Neural progenitor cell (in vitro differentiated cells): ENCODE measurements at regions not wholly inside any gene's neighbourhood (a gene's known extent, or its start where the extent isn't known, plus 50 kb on each side); places are given as distances from the start of the nearest gene placed in this dataset.

Experiments
- DNase-seq: peaks from one replicate; pipeline ENCODE4 v3.0.0-alpha.2; 2016; ENCODE audit warnings: low spot score
- H2AFZ ChIP-seq: fragments of 200-600 bp; sonication (generic); replicated peaks from 2 replicates; pipeline ENCODE4 v1.6.1; 2016; ENCODE audit warnings: antibody characterized with exemption
- H3F3A ChIP-seq: fragments of 200-600 bp; sonication (generic); 2 replicates; pipeline ENCODE4 v1.6.1; 2016; ENCODE audit warnings: antibody characterized with exemption, low read depth
- H3K27ac ChIP-seq: fragments of 200-600 bp; sonication (generic); 2 replicates; pipeline ENCODE4 v1.5.1; 2016; ENCODE audit warnings: mild to moderate bottlenecking
- H3K27me3 ChIP-seq: fragments of 200-600 bp; sonication (generic); 2 replicates; pipeline ENCODE4 v1.6.1; 2016; ENCODE audit warnings: mild to moderate bottlenecking, moderate library complexity
- H3K36me3 ChIP-seq: fragments of 200-600 bp; sonication (generic); 2 replicates; pipeline ENCODE4 v1.5.1; 2016
- H3K4me1 ChIP-seq: fragments of 200-600 bp; sonication (generic); 2 replicates; pipeline ENCODE4 v1.6.1; 2016; ENCODE audit warnings: mixed run types
- H3K4me2 ChIP-seq: fragments of 200-600 bp; sonication (generic); 2 replicates; pipeline ENCODE4 v1.6.1; 2016
- H3K4me3 ChIP-seq: fragments of 200-600 bp; sonication (generic); 2 replicates; pipeline ENCODE4 v1.5.1; 2016
- H3K79me2 ChIP-seq: fragments of 200-600 bp; sonication (generic); 2 replicates; pipeline ENCODE4 v1.6.1; 2016; ENCODE audit warnings: low read depth
- H3K9ac ChIP-seq: fragments of 200-600 bp; sonication (generic); 2 replicates; pipeline ENCODE4 v1.6.1; 2016
- H3K9me3 ChIP-seq: fragments of 200-600 bp; sonication (generic); 2 replicates; pipeline ENCODE4 v1.5.1; 2016; ENCODE audit warnings: low read depth
- H4K20me1 ChIP-seq: fragments of 200-600 bp; sonication (generic); 2 replicates; pipeline ENCODE4 v1.6.1; 2016; ENCODE audit warnings: low read depth
- H3K27ac Mint-ChIP-seq: 3 replicates; pipeline ENCODE4 v1.8.0; 2021; ENCODE audit warnings: mixed read lengths
- H3K27me3 Mint-ChIP-seq: 2 replicates; pipeline ENCODE4 v1.8.0; 2022; ENCODE audit warnings: low read depth, mild to moderate bottlenecking, inconsistent platforms, moderate library complexity, mixed read lengths; ENCODE audit not compliant: insufficient read depth
- H3K36me3 Mint-ChIP-seq: 3 replicates; pipeline ENCODE4 v1.8.0; 2021; ENCODE audit warnings: mixed read lengths
- H3K4me1 Mint-ChIP-seq: 3 replicates; pipeline ENCODE4 v1.8.0; 2021; ENCODE audit warnings: mixed read lengths
- H3K4me3 Mint-ChIP-seq: 3 replicates; pipeline ENCODE4 v1.8.0; 2021; ENCODE audit warnings: mild to moderate bottlenecking, moderate library complexity, mixed read lengths
- H3K9me3 Mint-ChIP-seq: 3 replicates; pipeline ENCODE4 v1.8.0; 2020; ENCODE audit warnings: mixed read lengths
- EZH2 ChIP-seq: fragments of 200-600 bp; sonication (generic); IDR thresholded peaks from 2 replicates; pipeline ENCODE4 v1.6.1; 2017; ENCODE audit warnings: antibody characterized with exemption, mild to moderate bottlenecking, moderate library complexity
- EZH2phosphoT487 ChIP-seq: fragments of 200-600 bp; sonication (generic); IDR thresholded peaks from 2 replicates; pipeline ENCODE4 v1.6.1; 2017; ENCODE audit warnings: antibody characterized with exemption
- TF ChIP-seq, protein P1 (sequence below): fragments of 200-600 bp; sonication (generic); IDR thresholded peaks from 2 replicates; pipeline ENCODE4 v1.5.1; 2017; ENCODE audit warnings: antibody characterized with exemption, mild to moderate bottlenecking

- no peak for DNase-seq
- H3K9me3 Mint-ChIP-seq = no peaks in the 10 kb centered on the region
- no peaks in the 10 kb centered on the region for H3K36me3 ChIP-seq
- H3K27me3 ChIP-seq = no peaks in the 10 kb centered on the region
- no peak for TF ChIP-seq EZH2phosphoT487
- TF ChIP-seq EZH2 = no peak
- TF ChIP-seq, protein P1, sequence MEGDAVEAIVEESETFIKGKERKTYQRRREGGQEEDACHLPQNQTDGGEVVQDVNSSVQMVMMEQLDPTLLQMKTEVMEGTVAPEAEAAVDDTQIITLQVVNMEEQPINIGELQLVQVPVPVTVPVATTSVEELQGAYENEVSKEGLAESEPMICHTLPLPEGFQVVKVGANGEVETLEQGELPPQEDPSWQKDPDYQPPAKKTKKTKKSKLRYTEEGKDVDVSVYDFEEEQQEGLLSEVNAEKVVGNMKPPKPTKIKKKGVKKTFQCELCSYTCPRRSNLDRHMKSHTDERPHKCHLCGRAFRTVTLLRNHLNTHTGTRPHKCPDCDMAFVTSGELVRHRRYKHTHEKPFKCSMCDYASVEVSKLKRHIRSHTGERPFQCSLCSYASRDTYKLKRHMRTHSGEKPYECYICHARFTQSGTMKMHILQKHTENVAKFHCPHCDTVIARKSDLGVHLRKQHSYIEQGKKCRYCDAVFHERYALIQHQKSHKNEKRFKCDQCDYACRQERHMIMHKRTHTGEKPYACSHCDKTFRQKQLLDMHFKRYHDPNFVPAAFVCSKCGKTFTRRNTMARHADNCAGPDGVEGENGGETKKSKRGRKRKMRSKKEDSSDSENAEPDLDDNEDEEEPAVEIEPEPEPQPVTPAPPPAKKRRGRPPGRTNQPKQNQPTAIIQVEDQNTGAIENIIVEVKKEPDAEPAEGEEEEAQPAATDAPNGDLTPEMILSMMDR = no peak
- no peaks in the 10 kb centered on the region for H4K20me1 ChIP-seq
- no peaks in the 10 kb centered on the region for H3K36me3 Mint-ChIP-seq
- H3K27ac ChIP-seq = no peak overlapping the region
- H3K9ac ChIP-seq = no peak overlapping the region
- H2AFZ ChIP-seq = no peak overlapping the region
- no peak overlapping the region for H3K4me3 ChIP-seq
- no peaks in the 10 kb centered on the region for H3F3A ChIP-seq
- no peak overlapping the region for H3K27ac Mint-ChIP-seq
- H3K4me3 Mint-ChIP-seq = no peak overlapping the region
- H3K4me1 ChIP-seq = peaks cover 19% of the 10 kb centered on the region
- peaks cover 2% of the 10 kb centered on the region for H3K4me1 Mint-ChIP-seq
- no peaks in the 10 kb centered on the region for H3K27me3 Mint-ChIP-seq
- H3K79me2 ChIP-seq = no peaks in the 10 kb centered on the region
- no peaks in the 10 kb centered on the region for H3K9me3 ChIP-seq
- H3K4me2 ChIP-seq = no peak overlapping the region
Observed at GRCh38 chr4:41468122-41468521, 69.8 kb upstream of the LIMCH1 start.

DNA sequence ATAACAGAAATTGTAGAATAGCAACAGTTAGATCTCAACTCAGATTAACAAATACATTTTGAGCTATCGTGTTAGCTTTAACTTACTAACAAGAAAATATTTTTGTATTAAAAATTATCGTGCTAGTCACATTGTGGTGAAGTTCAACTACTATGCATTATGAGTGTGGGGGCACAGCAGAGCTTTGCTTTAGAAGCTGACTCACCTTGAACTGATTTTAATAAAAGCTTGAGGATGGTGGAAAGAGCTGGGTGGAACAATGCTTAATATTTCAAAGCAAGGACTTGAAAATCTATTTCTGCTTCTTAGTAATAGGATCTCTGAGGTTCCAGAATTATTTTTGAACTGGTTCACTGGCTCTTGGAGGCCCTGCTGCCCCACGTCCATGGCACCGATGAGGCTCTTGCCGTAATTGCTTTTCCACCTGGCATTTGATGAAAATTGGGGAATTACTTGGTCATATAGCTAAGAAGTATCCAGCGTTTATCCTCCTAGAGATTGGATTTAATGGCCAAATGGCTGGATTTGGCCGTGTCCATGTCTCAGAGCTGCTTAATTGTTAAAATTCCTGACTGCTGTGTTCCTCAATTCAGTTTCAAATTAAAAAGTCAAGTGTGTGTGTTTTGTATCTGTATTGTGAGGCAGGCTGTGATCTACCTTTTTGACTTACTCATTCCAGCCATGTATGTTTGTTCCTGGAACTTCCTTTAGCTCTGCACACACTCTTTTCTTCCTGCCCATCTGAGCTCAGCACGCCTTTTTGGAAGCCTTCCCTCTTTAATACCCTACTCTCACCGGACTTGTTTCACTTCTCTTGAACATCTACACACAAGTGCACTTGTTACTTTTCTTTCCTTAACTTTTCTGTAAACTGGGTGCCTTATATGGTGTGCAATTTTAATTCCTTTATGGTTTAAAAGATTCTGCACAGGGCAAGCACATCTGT, 66.6 kb upstream of the LIMCH1 start:
- H4K20me1 ChIP-seq = no peaks in the 10 kb centered on the region
- no peak overlapping the region for H3K9ac ChIP-seq
- DNase-seq = no peak
- H3K36me3 ChIP-seq = no peaks in the 10 kb centered on the region
- H3K4me1 ChIP-seq = peaks cover 21% of the 10 kb centered on the region
- H3K79me2 ChIP-seq = no peaks in the 10 kb centered on the region
- no peaks in the 10 kb centered on the region for H3K27me3 Mint-ChIP-seq
- no peaks in the 10 kb centered on the region for H3K36me3 Mint-ChIP-seq
- no peak overlapping the region for H3K4me2 ChIP-seq
- no peak overlapping the region for H3K27ac Mint-ChIP-seq
- no peak overlapping the region for H3K27ac ChIP-seq
- H3F3A ChIP-seq = no peaks in the 10 kb centered on the region
- no peak for TF ChIP-seq EZH2phosphoT487
- TF ChIP-seq, protein P1 = no peak
- no peak for TF ChIP-seq EZH2
- no peaks in the 10 kb centered on the region for H3K9me3 Mint-ChIP-seq
- peak overlapping the region; percentile 17 for H2AFZ ChIP-seq
- H3K9me3 ChIP-seq = no peaks in the 10 kb centered on the region
- no peak overlapping the region for H3K4me3 ChIP-seq
- H3K27me3 ChIP-seq = no peaks in the 10 kb centered on the region
- H3K4me3 Mint-ChIP-seq = no peak overlapping the region
- peaks cover 7% of the 10 kb centered on the region for H3K4me1 Mint-ChIP-seq

GRCh38 chr4:41472081-41472480, 65.9 kb upstream of the LIMCH1 start:
- H3K9me3 Mint-ChIP-seq = no peaks in the 10 kb centered on the region
- H3K4me3 Mint-ChIP-seq = no peak overlapping the region
- TF ChIP-seq EZH2phosphoT487 (no peak), EZH2 (no peak)
- TF ChIP-seq, protein P1 = no peak
- Histone ChIP-seq H3K27ac (no peak overlapping the region), H4K20me1 (no peaks in the 10 kb centered on the region), H3K4me3 (no peak overlapping the region), H3K9me3 (no peaks in the 10 kb centered on the region), H3K27me3 (no peaks in the 10 kb centered on the region), H2AFZ (peak overlapping the region; percentile 17), H3F3A (peaks cover 7% of the 10 kb centered on the region), H3K9ac (no peak overlapping the region), H3K4me1 (peaks cover 27% of the 10 kb centered on the region), H3K4me2 (no peak overlapping the region), H3K36me3 (no peaks in the 10 kb centered on the region), H3K79me2 (no peaks in the 10 kb centered on the region)
- H3K27ac Mint-ChIP-seq = no peak overlapping the region
- no peaks in the 10 kb centered on the region for H3K27me3 Mint-ChIP-seq
- H3K36me3 Mint-ChIP-seq = no peaks in the 10 kb centered on the region
- no peak for DNase-seq
- peaks cover 12% of the 10 kb centered on the region for H3K4me1 Mint-ChIP-seq
